ENCODE measurements at regions not wholly inside any gene's neighbourhood (a gene's known extent, or its start where the extent isn't known, plus 50 kb on each side); places are given as distances from the start of the nearest gene placed in this dataset.

DNA sequence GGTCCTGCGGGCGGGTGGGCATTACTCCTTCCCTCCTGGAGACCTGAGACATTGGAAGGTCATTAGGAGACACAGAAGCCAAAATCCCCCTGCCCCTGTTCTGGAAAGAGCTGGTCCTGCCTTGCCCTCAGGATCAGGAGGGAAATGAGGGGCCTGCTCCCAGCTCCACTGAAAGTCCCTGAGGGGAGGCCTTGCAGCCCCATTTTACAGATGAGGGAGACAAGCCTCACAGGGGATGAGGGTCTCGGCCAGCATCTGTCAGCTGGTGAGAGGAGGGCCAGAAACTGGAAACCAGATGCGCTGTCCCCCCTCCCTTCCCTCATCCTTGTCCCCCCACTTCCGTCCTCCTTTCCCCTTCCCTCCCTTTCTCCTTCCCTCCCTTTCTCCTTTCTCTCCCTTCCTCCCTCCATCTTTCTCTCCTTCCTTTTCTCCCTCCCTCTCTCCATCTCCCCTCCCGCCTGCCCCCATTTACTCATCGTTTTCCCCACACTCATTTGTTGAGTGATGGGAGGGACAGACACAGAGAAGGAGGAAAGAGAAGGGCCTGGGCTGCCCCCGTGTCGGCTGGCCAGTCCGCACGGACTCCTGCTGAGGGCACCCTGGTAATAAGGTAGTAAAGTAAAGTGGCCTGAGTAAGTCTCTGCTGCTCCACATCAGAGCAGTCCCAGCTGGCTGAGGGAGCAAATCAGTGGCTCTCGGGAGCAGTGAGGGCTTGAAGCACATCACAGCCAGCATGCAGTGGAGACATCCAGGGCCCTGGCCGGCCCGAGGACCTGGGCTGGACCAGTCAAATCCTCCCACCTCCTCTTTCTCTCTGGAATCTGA, 112.4 kb upstream of the ALDH1A3 start:
- TF ChIP-seq, protein P1, sequence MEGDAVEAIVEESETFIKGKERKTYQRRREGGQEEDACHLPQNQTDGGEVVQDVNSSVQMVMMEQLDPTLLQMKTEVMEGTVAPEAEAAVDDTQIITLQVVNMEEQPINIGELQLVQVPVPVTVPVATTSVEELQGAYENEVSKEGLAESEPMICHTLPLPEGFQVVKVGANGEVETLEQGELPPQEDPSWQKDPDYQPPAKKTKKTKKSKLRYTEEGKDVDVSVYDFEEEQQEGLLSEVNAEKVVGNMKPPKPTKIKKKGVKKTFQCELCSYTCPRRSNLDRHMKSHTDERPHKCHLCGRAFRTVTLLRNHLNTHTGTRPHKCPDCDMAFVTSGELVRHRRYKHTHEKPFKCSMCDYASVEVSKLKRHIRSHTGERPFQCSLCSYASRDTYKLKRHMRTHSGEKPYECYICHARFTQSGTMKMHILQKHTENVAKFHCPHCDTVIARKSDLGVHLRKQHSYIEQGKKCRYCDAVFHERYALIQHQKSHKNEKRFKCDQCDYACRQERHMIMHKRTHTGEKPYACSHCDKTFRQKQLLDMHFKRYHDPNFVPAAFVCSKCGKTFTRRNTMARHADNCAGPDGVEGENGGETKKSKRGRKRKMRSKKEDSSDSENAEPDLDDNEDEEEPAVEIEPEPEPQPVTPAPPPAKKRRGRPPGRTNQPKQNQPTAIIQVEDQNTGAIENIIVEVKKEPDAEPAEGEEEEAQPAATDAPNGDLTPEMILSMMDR (IDR thresholded peaks at IDR 0.05 in 8 of 11, conservative IDR thresholded peaks at IDR 0.05 in 3 of 11): no peak
- no peak for TF ChIP-seq POLR2A (IDR thresholded peaks at IDR 0.05)
